GM10266 (cell line): ENCODE measurements at regions not wholly inside any gene's neighbourhood (a gene's known extent, or its start where the extent isn't known, plus 50 kb on each side); places are given as distances from the start of the nearest gene placed in this dataset.
"Not testable (repeated sequence)": the region's sequence is repeated elsewhere in the genome, so short reads cannot be mapped to it uniquely, and the experiment has no call there.

ENCODE experiments used
- DNase-seq: peaks from one replicate; pipeline ENCODE4 v3.0.0; 2012; ENCODE audit errors: extremely low spot score
- CTCF ChIP-seq: IDR thresholded peaks from 2 replicates; pipeline ENCODE4 v1.5.1; 2012; ENCODE audit warnings: mild to moderate bottlenecking, low read depth; ENCODE audit not compliant: control insufficient read depth, insufficient read depth; ENCODE audit errors: missing control alignments

- no peak for TF ChIP-seq CTCF
- DNase-seq = no peak
These were observed 281.0 kb upstream of the CRY1 start for GRCh38 chr12:107374161-107374840.

GRCh38 chr12:107375231-107375630 lies 281.9 kb upstream of the CRY1 start:
- no peak for TF ChIP-seq CTCF
- DNase-seq = no peak

GRCh38 chr12:107377596-107378385 lies 284.4 kb upstream of the CRY1 start:
- no peak for DNase-seq
- no peak for TF ChIP-seq CTCF

GRCh38 chr12:107378609-107379008 lies 285.3 kb upstream of the CRY1 start:
- no peak for DNase-seq

GRCh38 chr12:107379142-107379851 lies 285.9 kb upstream of the CRY1 start:
- DNase-seq = not testable (repeated sequence)

More at GRCh38 chr12:107378609-107379008, 285.3 kb upstream of the CRY1 start:
- TF ChIP-seq CTCF = no peak

GRCh38 chr12:107379852-107380567 lies 286.7 kb upstream of the CRY1 start:
- DNase-seq = no peak
- no peak for TF ChIP-seq CTCF

- no peak for DNase-seq
- no peak for TF ChIP-seq CTCF
These were observed 291.3 kb upstream of the CRY1 start for GRCh38 chr12:107384645-107385044.
